Epithelial cell of proximal tubule (primary cell): ENCODE measurements at regions not wholly inside any gene's neighbourhood (a gene's known extent, or its start where the extent isn't known, plus 50 kb on each side); places are given as distances from the start of the nearest gene placed in this dataset.

Source experiments
- DNase-seq: peaks from one replicate; pipeline ENCODE4 v3.0.0-alpha.2; 2011; ENCODE audit warnings: low read depth
- H3K4me3 ChIP-seq: 2 replicates; pipeline ENCODE4 v1.5.1; 2011; ENCODE audit warnings: low read depth, mild to moderate bottlenecking, low read length
- TF ChIP-seq, protein P1 (sequence below): conservative IDR thresholded peaks from 2 replicates; pipeline ENCODE4 v1.5.1; 2012; ENCODE audit warnings: low read depth, mild to moderate bottlenecking, low read length

DNA sequence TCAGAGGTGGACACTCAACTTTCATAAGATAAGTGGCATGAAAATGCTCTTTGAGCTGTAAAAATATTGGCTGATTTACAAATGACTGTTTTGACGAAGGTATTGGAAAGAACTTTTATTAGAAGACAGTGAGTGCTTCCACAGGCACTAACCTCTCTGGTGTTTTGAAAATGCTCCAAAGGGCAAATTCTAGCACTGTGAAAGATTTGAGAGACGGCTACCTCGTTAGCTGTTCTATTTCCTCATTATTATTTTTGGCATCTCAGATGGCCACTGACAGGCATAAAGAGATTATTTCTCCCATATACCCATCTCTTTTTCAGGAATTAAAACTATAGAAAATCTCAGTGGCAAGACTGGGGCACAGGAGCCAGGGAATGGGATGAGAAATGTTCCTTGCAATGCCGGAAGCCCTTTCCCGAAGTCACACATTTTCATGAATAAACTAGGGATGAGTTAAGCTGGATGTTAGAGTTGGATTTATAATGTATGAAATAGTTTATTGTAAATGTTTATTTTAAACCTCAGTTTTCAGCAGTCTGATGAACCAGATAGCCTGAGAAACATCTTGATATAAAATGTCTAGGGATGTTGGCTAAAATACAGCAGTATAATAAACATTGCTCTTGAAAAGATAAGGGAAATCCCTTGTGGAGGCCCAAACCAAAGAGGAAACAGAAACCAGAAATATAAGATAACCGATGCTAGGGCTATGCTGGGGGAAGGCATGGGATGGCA lies 175.7 kb downstream of the ASB1 start:
- TF ChIP-seq, protein P1, sequence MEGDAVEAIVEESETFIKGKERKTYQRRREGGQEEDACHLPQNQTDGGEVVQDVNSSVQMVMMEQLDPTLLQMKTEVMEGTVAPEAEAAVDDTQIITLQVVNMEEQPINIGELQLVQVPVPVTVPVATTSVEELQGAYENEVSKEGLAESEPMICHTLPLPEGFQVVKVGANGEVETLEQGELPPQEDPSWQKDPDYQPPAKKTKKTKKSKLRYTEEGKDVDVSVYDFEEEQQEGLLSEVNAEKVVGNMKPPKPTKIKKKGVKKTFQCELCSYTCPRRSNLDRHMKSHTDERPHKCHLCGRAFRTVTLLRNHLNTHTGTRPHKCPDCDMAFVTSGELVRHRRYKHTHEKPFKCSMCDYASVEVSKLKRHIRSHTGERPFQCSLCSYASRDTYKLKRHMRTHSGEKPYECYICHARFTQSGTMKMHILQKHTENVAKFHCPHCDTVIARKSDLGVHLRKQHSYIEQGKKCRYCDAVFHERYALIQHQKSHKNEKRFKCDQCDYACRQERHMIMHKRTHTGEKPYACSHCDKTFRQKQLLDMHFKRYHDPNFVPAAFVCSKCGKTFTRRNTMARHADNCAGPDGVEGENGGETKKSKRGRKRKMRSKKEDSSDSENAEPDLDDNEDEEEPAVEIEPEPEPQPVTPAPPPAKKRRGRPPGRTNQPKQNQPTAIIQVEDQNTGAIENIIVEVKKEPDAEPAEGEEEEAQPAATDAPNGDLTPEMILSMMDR: no peak
- no peak for DNase-seq
- no peak overlapping the region for H3K4me3 ChIP-seq

DNA sequence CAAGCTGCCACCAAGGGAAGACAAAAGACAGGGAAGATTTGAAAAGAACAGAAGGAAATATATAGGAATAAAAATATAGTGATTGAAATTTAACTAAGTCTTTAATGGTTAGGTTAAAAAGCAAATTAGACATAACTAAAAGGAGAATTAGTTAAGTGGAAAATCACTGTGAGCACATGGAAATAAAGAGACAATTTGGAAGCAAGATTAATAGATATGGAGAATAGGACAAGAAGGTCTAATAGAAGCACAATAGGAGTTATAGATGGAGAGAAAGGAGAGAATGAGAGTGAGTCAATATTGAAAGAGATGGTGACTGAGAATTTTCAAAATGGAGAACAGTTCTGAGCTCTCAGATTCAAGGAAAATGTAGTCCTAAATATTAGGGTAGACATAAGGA lies 176.9 kb downstream of the ASB1 start:
- no peak overlapping the region for H3K4me3 ChIP-seq
- DNase-seq: no peak
- TF ChIP-seq, protein P1: no peak

DNA sequence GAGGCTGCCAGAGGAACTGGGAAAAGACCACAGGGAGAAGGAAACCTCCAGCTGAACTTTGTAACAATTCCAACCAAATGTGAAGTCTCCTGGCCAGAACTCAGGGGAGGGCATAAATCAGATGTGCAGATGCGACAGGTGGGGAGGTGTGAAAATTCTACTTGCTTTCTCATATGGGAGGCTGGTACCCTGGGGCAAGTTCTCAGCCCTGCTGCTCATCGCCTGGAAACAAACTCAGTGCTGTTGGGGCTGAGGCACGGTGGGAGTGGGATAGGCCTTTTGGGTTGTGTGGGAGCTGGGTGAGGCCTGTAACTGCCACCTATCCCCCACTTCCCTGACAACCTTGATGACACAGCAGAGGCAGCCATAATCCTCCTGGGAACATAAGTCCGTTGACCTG lies 179.6 kb downstream of the ASB1 start:
- TF ChIP-seq, protein P1: no peak
- no peak for DNase-seq
- H3K4me3 ChIP-seq: no peak overlapping the region

DNA sequence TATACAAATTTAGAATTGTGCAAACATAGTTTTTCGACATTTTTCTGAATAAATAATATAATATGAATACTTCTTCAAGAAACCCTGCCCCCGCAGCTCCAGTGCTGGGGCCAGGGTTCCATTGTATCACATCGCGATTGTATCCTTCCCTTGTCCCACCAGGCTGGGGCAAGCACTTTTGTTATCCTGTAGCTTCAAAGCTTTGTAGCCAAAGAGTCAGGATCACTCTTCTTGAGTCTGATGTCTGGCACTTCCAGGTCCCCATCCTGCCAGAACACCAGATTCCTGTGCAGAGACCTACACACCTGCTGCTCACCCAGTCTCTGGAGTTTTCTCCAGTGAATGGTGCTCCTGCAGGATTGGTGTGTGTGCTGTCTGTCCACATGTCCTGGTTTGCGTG lies 186.9 kb downstream of the ASB1 start:
- no peak overlapping the region for H3K4me3 ChIP-seq
- TF ChIP-seq, protein P1: no peak
- DNase-seq: no peak

DNA sequence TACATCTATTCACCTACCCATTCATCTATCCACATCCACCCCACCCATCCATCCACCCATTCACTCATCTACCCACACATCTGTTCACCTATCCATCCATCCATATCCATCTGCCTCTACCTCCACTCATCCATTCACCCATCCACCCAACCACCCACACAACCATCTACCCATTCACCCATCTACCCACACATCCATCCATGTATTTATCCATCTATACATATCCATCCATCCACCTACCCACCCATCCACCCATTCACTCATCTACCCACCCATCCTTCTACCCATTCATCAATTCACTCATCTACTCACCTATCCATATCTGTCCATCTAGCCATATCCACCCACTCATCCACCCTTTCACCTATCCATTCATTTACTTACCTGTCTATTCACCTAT lies 187.6 kb downstream of the ASB1 start:
- DNase-seq: no peak

DNA sequence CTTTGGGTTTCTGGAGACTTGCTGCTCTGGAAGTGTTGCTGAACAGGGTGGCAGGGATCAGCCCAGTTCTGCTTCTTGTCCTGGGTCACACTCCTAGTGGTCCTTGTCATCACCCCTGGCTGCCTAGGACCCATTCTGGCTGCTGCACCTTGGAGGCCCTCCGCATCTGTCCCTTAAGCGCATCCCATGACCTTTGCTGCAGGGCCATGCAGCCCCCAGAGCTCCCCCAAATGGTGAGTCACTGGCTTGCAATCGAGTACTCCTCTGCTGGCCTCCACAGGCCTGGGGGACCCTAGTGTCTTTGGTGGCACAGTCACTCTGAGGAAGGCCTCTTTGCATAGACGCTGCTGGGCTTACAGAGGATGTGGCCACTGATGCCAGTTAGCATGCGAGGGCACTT lies 188.5 kb downstream of the ASB1 start:
- TF ChIP-seq, protein P1: no peak
- no peak overlapping the region for H3K4me3 ChIP-seq
- DNase-seq: no peak

More for the DNA sequence above, 187.6 kb downstream of the ASB1 start:
- TF ChIP-seq, protein P1: no peak
- H3K4me3 ChIP-seq: no peak overlapping the region

DNA sequence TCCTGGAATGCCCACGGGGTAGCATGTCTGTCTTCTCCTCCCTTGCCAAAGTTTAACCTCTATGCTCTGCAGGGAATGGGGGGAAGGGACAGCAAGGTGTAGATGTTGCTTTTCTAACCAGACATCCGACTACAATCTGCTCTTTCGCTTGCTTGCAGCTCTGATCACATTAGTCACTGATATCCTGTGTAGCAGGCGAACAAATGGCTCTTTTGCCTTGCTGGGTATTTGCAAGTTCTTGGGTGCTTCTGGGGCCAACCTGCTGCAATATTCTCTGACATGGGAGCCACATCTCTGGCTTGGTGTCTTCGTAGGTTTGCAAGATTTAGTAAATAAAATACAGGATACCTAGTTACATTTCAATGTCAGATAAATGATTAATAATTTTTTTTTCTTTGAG lies 190.0 kb downstream of the ASB1 start:
- TF ChIP-seq, protein P1: no peak
- DNase-seq: peak; percentile 16
- H3K4me3 ChIP-seq: no peak overlapping the region
